ENCODE measurements at regions not wholly inside any gene's neighbourhood (a gene's known extent, or its start where the extent isn't known, plus 50 kb on each side); places are given as distances from the start of the nearest gene placed in this dataset.

GRCh38 chr2:120916446-120916845 is 180.8 kb downstream of the GLI2 start:
- DNase-seq (ENCODE audit: low read depth) = no peak

GRCh38 chr2:120917886-120918285 is 182.2 kb downstream of the GLI2 start:
- DNase-seq (ENCODE audit: low read depth) = no peak

GRCh38 chr2:120919216-120919615 is 183.5 kb downstream of the GLI2 start:
- no peak for DNase-seq (ENCODE audit: low read depth)

- peak; percentile 67 for DNase-seq (ENCODE audit: low read depth)
Measured at GRCh38 chr2:120919771-120920453, 184.2 kb downstream of the GLI2 start.

GRCh38 chr2:120920454-120921148 is 184.9 kb downstream of the GLI2 start:
- no peak for DNase-seq (ENCODE audit: low read depth)

- no peak for DNase-seq (ENCODE audit: low read depth)
Measured at GRCh38 chr2:120921457-120921856, 185.8 kb downstream of the GLI2 start.

GRCh38 chr2:120922571-120923332 is 187.1 kb downstream of the GLI2 start:
- no peak for DNase-seq (ENCODE audit: low read depth)

GRCh38 chr2:120923426-120923825 is 187.8 kb downstream of the GLI2 start:
- DNase-seq (ENCODE audit: low read depth) = no peak

GRCh38 chr2:120924924-120925323 is 189.3 kb downstream of the GLI2 start:
- no peak for DNase-seq (ENCODE audit: low read depth)

- DNase-seq (ENCODE audit: low read depth) = no peak
Measured at GRCh38 chr2:120926463-120927264, 191.0 kb downstream of the GLI2 start.

- DNase-seq (ENCODE audit: low read depth) = no peak
Measured at GRCh38 chr2:120927265-120927628, 191.6 kb downstream of the GLI2 start.

- DNase-seq (ENCODE audit: low read depth) = no peak
Measured at GRCh38 chr2:120929829-120930228, 194.2 kb downstream of the GLI2 start.

GRCh38 chr2:120930236-120930635 is 194.6 kb downstream of the GLI2 start:
- no peak for DNase-seq (ENCODE audit: low read depth)

- DNase-seq (ENCODE audit: low read depth) = no peak
Measured at GRCh38 chr2:120930864-120931263, 195.2 kb downstream of the GLI2 start.

- no peak for DNase-seq (ENCODE audit: low read depth)
Measured at GRCh38 chr2:120932472-120932871, 196.8 kb downstream of the GLI2 start.

GRCh38 chr2:120932881-120933280 is 197.2 kb downstream of the GLI2 start:
- DNase-seq (ENCODE audit: low read depth) = no peak

GRCh38 chr2:120933693-120934573 is 198.3 kb downstream of the GLI2 start:
- DNase-seq (ENCODE audit: low read depth) = no peak

GRCh38 chr2:120934574-120935338 is 199.1 kb downstream of the GLI2 start:
- peak; percentile 89 for DNase-seq (ENCODE audit: low read depth)

GRCh38 chr2:120935339-120936313 is 200.0 kb downstream of the GLI2 start:
- peak; percentile 62 for DNase-seq (ENCODE audit: low read depth)

Measured in Daoy (cell line).